PC-9 (cell line): ENCODE measurements at regions not wholly inside any gene's neighbourhood (a gene's known extent, or its start where the extent isn't known, plus 50 kb on each side); places are given as distances from the start of the nearest gene placed in this dataset.

Experiments
- BruUV-seq: library from RNA; stranded (reverse); fragments of 400-500 nt; replicated peaks from 2 replicates; lab custom pipeline; 2021; lab: Mats Ljungman, UMichigan
- CTCF ChIA-PET: fragments of 300-600 bp; sonication (Branson Sonifier 250); formaldehyde crosslinking; loops from one replicate; lab custom pipeline; 2022; ENCODE audit warnings: antibody characterized with exemption; lab: Charles Lee
- POLR2A ChIA-PET: fragments of 300-600 bp; sonication (Branson Sonifier 250); formaldehyde crosslinking; loops from one replicate; lab custom pipeline; 2022; ENCODE audit warnings: antibody characterized with exemption; ENCODE audit not compliant: unreplicated experiment; lab: Charles Lee
- DNase-seq, 2 experiments: peaks; one replicate each; pipeline versions ENCODE4 v3.0.0 to v3.0.0-alpha.2; 2015 to 2022; ENCODE audit warnings: mixed read lengths in 1 of 2
- H2AFZ ChIP-seq: fragments of 200-600 bp; sonication (generic); 2 replicates; pipeline ENCODE4 v1.8.1; 2017; ENCODE audit warnings: antibody characterized with exemption
- H3F3A ChIP-seq: fragments of 200-600 bp; sonication (generic); 2 replicates; pipeline ENCODE4 v1.8.1; 2017; ENCODE audit warnings: antibody characterized with exemption, mild to moderate bottlenecking, low read depth; ENCODE audit not compliant: insufficient read depth
- H3K27ac ChIP-seq: fragments of 200-600 bp; sonication (generic); 2 replicates; pipeline ENCODE4 v1.6.1; 2016; ENCODE audit warnings: mixed run types
- H3K27me3 ChIP-seq: fragments of 200-600 bp; sonication (generic); 2 replicates; pipeline ENCODE4 v1.6.1; 2016; ENCODE audit warnings: low read depth, mixed run types; ENCODE audit not compliant: insufficient read depth
- H3K36me3 ChIP-seq: fragments of 200-600 bp; sonication (generic); 2 replicates; pipeline ENCODE4 v1.6.1; 2016; ENCODE audit warnings: low read depth, mixed run types
- H3K4me1 ChIP-seq: fragments of 200-600 bp; sonication (generic); replicated peaks from 2 replicates; pipeline ENCODE4 v1.6.1; 2016; ENCODE audit warnings: mixed run types; ENCODE audit not compliant: insufficient read depth
- H3K4me2 ChIP-seq: fragments of 200-600 bp; sonication (generic); 2 replicates; pipeline ENCODE4 v1.6.1; 2017; ENCODE audit warnings: mixed run types
- H3K4me3 ChIP-seq: fragments of 200-600 bp; sonication (generic); 2 replicates; pipeline ENCODE4 v1.6.1; 2016; ENCODE audit warnings: mixed run types
- H3K79me2 ChIP-seq: fragments of 200-600 bp; sonication (generic); 2 replicates; pipeline ENCODE4 v1.6.1; 2017; ENCODE audit warnings: low read depth, mixed run types
- H3K9me2 ChIP-seq: fragments of 200-600 bp; sonication (generic); 2 replicates; pipeline ENCODE4 v1.8.1; 2017; ENCODE audit warnings: mild to moderate bottlenecking; ENCODE audit not compliant: insufficient read depth
- H3K9me3 ChIP-seq: fragments of 200-600 bp; sonication (generic); 2 replicates; pipeline ENCODE4 v1.8.1; 2016; ENCODE audit warnings: low read depth; ENCODE audit not compliant: insufficient read depth
- H4K20me1 ChIP-seq: fragments of 200-600 bp; sonication (generic); 2 replicates; pipeline ENCODE4 v1.8.1; 2017; ENCODE audit not compliant: insufficient read depth
- CTCF ChIP-seq: fragments of 200-600 bp; sonication (generic); conservative IDR thresholded peaks from 2 replicates; pipeline ENCODE4 v1.6.1; 2017; ENCODE audit warnings: mixed run types, antibody characterized with exemption, mild to moderate bottlenecking, moderate library complexity
- EZH2 ChIP-seq: fragments of 200-600 bp; sonication (generic); IDR thresholded peaks from 2 replicates; pipeline ENCODE4 v1.8.0; 2017; ENCODE audit warnings: antibody characterized with exemption, low read depth
- intact Hi-C: fragments of 100-400 bp; cut with micrococcal nuclease; formaldehyde crosslinking; loops from one replicate; pipeline ENCODE4 v1.10.0; 2022; ENCODE audit not compliant: unreplicated experiment

DNA sequence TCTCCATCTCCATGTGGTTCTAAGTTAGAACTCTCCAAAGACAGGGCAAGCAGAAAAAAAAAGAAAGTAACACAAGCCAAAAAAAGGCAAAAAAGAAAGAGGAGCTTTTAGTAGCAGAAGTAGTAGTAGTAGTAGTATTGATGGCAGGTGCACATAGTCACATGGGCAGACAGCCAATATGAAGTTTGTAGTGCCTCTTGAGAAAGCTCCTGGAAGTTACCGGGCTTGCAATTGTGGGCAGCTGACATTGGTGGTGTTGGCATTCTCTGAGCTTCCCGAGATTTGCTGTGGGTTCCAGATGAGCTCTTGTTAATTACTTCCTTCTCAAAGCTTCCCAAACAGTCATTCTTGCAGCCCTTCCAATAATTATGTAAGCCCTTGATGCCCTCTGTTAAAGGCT lies 1128.5 kb downstream of the TYW1 start:
- no peaks in the 10 kb centered on the region for H3K79me2 ChIP-seq
- no TSS peak for BruUV-seq
- TF ChIP-seq CTCF (no peak), EZH2 (no peak)
- no peak for DNase-seq
- H2AFZ ChIP-seq = no peak overlapping the region
- no peaks in the 10 kb centered on the region for H3K9me2 ChIP-seq
- POLR2A ChIA-PET = no interaction called here
- H3K27me3 ChIP-seq = no peaks in the 10 kb centered on the region
- no peaks in the 10 kb centered on the region for H3K4me1 ChIP-seq
- H4K20me1 ChIP-seq = no peaks in the 10 kb centered on the region
- no peak overlapping the region for H3K27ac ChIP-seq
- no peaks in the 10 kb centered on the region for H3K36me3 ChIP-seq
- H3F3A ChIP-seq = no peaks in the 10 kb centered on the region
- intact Hi-C loops = no loop called here
- CTCF ChIA-PET = no interaction called here
- no peak overlapping the region for H3K4me3 ChIP-seq
- 0 out of 2 replicates have a peak, but pooled peaks cover under 1% of the 10 kb centered on the region for H3K9me3 ChIP-seq
- no peak overlapping the region for H3K4me2 ChIP-seq

DNA sequence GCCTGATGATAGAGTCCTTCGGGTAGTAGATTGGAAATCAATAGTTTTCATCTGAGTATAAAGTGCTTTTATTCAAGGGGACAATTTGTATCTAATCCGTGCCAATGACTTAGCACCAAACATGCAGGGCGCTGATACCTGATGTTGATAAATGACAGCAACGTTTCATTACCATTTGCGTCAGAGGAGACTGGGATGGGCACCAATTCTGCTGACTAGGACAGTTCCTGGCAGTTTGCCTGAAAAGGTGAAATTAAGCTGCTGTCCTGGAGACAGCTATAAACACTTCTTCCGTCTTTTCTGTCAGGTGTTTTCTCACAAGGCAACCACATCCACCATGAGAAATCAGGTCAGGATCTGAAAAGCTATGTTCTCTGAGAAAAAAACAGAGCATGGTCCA lies 1136.4 kb downstream of the TYW1 start:
- no peak for DNase-seq
- Histone ChIP-seq H3K4me1 (no peaks in the 10 kb centered on the region), H3K36me3 (no peaks in the 10 kb centered on the region), H3K27me3 (no peaks in the 10 kb centered on the region), H3F3A (no peaks in the 10 kb centered on the region), H3K27ac (no peak overlapping the region), H2AFZ (no peak overlapping the region), H3K9me3 (no peaks in the 10 kb centered on the region), H3K4me2 (no peak overlapping the region), H3K4me3 (no peak overlapping the region), H3K79me2 (no peaks in the 10 kb centered on the region), H3K9me2 (no peaks in the 10 kb centered on the region), H4K20me1 (no peaks in the 10 kb centered on the region)
- intact Hi-C loops = no loop called here
- ChIA-PET CTCF (no interaction called here), POLR2A (no interaction called here)
- no TSS peak for BruUV-seq
- no peak for TF ChIP-seq EZH2
- TF ChIP-seq CTCF = no peak

GRCh38 chr7:68143345-68143744 lies 1146.7 kb downstream of the TYW1 start:
- intact Hi-C loops = no loop called here
- CTCF ChIA-PET = no interaction called here
- H3K9me2 ChIP-seq = no peaks in the 10 kb centered on the region
- no TSS peak for BruUV-seq
- POLR2A ChIA-PET = no interaction called here
- no peak overlapping the region for H2AFZ ChIP-seq
- H3K9me3 ChIP-seq = no peaks in the 10 kb centered on the region
- H3K36me3 ChIP-seq = no peaks in the 10 kb centered on the region
- H3K4me2 ChIP-seq = no peak overlapping the region
- no peak for DNase-seq
- no peak overlapping the region for H3K27ac ChIP-seq
- TF ChIP-seq EZH2 (no peak), CTCF (no peak)
- H3K79me2 ChIP-seq = no peaks in the 10 kb centered on the region
- H3K27me3 ChIP-seq = no peaks in the 10 kb centered on the region
- H3K4me3 ChIP-seq = no peak overlapping the region
- H3F3A ChIP-seq = no peaks in the 10 kb centered on the region
- no peaks in the 10 kb centered on the region for H3K4me1 ChIP-seq
- H4K20me1 ChIP-seq = no peaks in the 10 kb centered on the region
